Uterus (tissue), 2 donors: ENCODE measurements at regions not wholly inside any gene's neighbourhood (a gene's known extent, or its start where the extent isn't known, plus 50 kb on each side); places are given as distances from the start of the nearest gene placed in this dataset.

ENCODE experiments used
- CTCF ChIP-seq, 4 experiments: fragments of 200-600 bp in 2 of 4; fragments of 450-650 bp in 2 of 4; sonication (generic) in 2 of 4; IDR thresholded peaks; one replicate each; pipeline ENCODE4 v1.5.1; 2016 to 2019; ENCODE audit warnings: antibody characterized with exemption in 4 of 4, mild to moderate bottlenecking in 2 of 4, moderate library complexity in 1 of 4
- POLR2A ChIP-seq, 2 donors: fragments of 450-650 bp; IDR thresholded peaks; one replicate each; pipeline ENCODE4 v1.6.1; 2016; ENCODE audit warnings: antibody characterized with exemption in 2 of 2, mild to moderate bottlenecking in 1 of 2, moderate library complexity in 1 of 2

GRCh38 chr14:28577187-28577586 lies 189.4 kb upstream of the FOXG1 start:
- no peak for TF ChIP-seq CTCF (IDR thresholded peaks at IDR 0.05)
- no peak for TF ChIP-seq POLR2A (IDR thresholded peaks at IDR 0.05)
